SU-DHL-6 (cell line): ENCODE measurements at regions not wholly inside any gene's neighbourhood (a gene's known extent, or its start where the extent isn't known, plus 50 kb on each side); places are given as distances from the start of the nearest gene placed in this dataset.

Experiments
- EZH2phosphoT487 ChIP-seq: fragments of 200-600 bp; sonication (generic), shearing (Covaris generic); conservative IDR thresholded peaks from 2 replicates; pipeline ENCODE4 v1.6.1; 2018; ENCODE audit warnings: mild to moderate bottlenecking, antibody characterized with exemption, low read length, moderate library complexity, mixed read lengths
- TF ChIP-seq, protein P1 (sequence below): fragments of 200-600 bp; sonication (generic); IDR thresholded peaks from one replicate; pipeline ENCODE4 v1.5.1; 2017; ENCODE audit warnings: antibody characterized with exemption, mild to moderate bottlenecking, low read length, moderate library complexity; ENCODE audit not compliant: insufficient read depth, poor library complexity, severe bottlenecking

DNA sequence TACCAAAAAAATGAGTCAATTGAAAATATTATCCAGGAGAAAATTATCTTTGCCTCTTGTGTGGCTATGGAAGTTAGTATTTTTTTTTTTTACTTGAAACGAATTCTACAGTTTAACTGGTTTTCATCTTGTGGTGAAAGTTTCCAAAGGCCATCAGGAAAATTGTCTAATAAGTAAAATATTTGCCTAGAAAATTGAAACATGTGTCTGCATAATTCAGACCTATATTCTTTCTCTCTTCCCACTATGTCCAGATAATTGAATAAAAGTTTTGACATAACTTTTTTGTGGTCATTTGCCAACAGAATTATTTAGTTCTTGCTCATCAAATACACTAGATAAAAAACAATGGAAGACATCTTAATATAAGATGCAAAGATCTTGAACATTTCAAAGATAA lies 321.5 kb upstream of the RPS23 start:
- TF ChIP-seq, protein P1, sequence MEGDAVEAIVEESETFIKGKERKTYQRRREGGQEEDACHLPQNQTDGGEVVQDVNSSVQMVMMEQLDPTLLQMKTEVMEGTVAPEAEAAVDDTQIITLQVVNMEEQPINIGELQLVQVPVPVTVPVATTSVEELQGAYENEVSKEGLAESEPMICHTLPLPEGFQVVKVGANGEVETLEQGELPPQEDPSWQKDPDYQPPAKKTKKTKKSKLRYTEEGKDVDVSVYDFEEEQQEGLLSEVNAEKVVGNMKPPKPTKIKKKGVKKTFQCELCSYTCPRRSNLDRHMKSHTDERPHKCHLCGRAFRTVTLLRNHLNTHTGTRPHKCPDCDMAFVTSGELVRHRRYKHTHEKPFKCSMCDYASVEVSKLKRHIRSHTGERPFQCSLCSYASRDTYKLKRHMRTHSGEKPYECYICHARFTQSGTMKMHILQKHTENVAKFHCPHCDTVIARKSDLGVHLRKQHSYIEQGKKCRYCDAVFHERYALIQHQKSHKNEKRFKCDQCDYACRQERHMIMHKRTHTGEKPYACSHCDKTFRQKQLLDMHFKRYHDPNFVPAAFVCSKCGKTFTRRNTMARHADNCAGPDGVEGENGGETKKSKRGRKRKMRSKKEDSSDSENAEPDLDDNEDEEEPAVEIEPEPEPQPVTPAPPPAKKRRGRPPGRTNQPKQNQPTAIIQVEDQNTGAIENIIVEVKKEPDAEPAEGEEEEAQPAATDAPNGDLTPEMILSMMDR, result no peak
- no peak for TF ChIP-seq EZH2phosphoT487
